ENCODE measurements at regions not wholly inside any gene's neighbourhood (a gene's known extent, or its start where the extent isn't known, plus 50 kb on each side); places are given as distances from the start of the nearest gene placed in this dataset.

DNA sequence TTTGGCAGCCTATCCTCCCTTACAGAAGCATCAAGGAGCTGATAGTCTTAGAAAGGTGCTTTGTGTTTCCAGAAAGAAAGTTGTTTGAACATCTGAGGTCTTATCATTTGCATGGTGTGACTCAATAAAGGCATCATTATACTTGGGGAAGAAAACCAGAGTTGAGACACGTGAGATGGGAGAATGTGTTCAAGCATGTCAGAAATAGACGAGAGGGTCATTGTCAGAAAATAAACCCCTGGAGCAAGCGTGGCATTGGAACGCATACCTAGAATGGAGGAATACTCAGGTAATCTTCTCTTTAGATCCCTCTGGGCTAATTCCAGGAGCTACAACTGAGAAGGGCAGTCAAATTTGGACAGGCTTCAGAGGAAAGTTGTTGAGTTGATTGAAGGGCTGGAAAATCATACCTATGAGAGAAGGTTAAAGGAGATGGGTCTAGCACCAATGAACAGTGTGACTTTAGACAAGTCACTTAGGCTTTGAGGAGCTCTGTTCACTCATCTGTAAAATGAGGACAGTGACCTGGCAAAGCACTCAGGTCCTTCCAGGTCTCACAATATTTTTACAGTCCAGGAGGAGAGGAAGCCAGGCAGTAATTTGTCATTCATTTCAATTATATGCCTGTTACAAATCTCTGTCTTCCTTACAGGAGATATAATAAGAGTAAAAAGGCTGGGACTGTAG is 101.3 kb upstream of the C1orf21 start:
- TF ChIP-seq CTCF (IDR thresholded peaks at IDR 0.05) (no peak), POLR2A (IDR thresholded peaks at IDR 0.05) (no peak)

Data from thyroid gland (tissue), 4 donors.